Activated naive CD8-positive, alpha-beta T cell treated with anti-CD3 and anti-CD28 coated beads for 36 hours (primary cell): ENCODE measurements at regions not wholly inside any gene's neighbourhood (a gene's known extent, or its start where the extent isn't known, plus 50 kb on each side); places are given as distances from the start of the nearest gene placed in this dataset.
"Not testable (repeated sequence)": the region's sequence is repeated elsewhere in the genome, so short reads cannot be mapped to it uniquely, and the experiment has no call there.

Experiments used
- DNase-seq: peaks from one replicate; pipeline ENCODE4 v3.0.0; 2021
- H3K27ac Mint-ChIP-seq: one replicate; pipeline ENCODE4 v1.8.0; 2022; ENCODE audit warnings: mild to moderate bottlenecking, moderate library complexity, mixed read lengths
- H3K27me3 Mint-ChIP-seq: one replicate; pipeline ENCODE4 v1.8.0; 2022; ENCODE audit warnings: mild to moderate bottlenecking, mixed read lengths
- H3K36me3 Mint-ChIP-seq: one replicate; pipeline ENCODE4 v1.8.0; 2021; ENCODE audit warnings: mild to moderate bottlenecking, mixed read lengths
- H3K4me1 Mint-ChIP-seq: one replicate; pipeline ENCODE4 v1.8.0; 2021; ENCODE audit warnings: mixed read lengths
- H3K4me3 Mint-ChIP-seq: one replicate; pipeline ENCODE4 v1.8.0; 2022; ENCODE audit warnings: mild to moderate bottlenecking, moderate library complexity, mixed read lengths
- H3K9me3 Mint-ChIP-seq: one replicate; pipeline ENCODE4 v1.8.0; 2022; ENCODE audit warnings: mixed read lengths

- DNase-seq, result no peak
- Mint-ChIP-seq H3K27me3 (no peaks in the 10 kb centered on the region), H3K4me3 (no peak overlapping the region), H3K4me1 (no peaks in the 10 kb centered on the region), H3K27ac (no peak overlapping the region), H3K36me3 (no peaks in the 10 kb centered on the region), H3K9me3 (peaks cover 14% of the 10 kb centered on the region)
Measured at GRCh38 chr2:16059393-16060016, 119.2 kb downstream of the MYCN start.

GRCh38 chr2:16058747-16059358 lies 118.5 kb downstream of the MYCN start:
- Mint-ChIP-seq H3K27me3 (no peaks in the 10 kb centered on the region), H3K36me3 (no peaks in the 10 kb centered on the region), H3K4me1 (no peaks in the 10 kb centered on the region), H3K4me3 (no peak overlapping the region), H3K27ac (no peak overlapping the region), H3K9me3 (peaks cover 9% of the 10 kb centered on the region)
- no peak for DNase-seq

DNA sequence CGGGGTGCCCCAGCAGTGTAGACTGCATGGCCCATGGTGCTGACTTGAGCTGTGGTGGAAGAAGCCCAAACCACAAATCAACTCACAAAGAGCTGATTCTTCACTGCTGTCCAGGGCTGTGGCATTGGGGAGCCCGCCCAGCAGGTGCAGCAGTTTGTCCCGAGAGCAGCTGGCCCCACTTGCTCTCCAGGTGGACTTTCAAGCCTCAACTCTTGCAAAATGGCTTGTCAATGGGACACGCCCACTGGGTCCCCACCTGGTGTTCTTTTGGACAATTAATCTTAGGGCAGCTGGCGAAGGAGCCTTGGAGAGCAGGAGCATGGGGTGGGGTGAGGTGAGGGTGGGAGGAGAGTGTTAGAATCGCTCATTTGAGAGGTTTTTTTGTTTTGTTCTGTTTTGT lies 117.9 kb downstream of the MYCN start:
- peaks cover 7% of the 10 kb centered on the region for H3K9me3 Mint-ChIP-seq

DNA sequence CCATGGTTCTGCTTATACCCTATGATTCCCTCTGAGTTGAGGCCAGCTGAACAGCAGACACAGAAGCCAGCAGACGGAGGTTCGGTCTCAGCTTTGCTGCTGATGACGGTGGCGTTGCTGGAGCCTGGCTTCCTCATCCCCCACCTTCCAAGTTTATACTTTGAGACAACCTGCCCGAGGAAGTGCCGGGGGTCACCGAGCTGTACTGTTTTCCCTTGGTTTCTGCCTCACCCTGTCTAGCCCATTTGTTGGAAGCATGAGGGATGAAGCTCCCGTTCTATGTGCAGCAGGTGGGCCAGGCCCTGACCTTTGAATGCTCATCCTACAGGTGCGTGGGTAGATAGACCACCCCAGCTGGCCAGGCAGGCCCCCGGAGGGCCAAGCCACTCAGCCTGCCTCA lies 117.3 kb downstream of the MYCN start:
- Mint-ChIP-seq H3K27me3 (no peaks in the 10 kb centered on the region), H3K36me3 (no peaks in the 10 kb centered on the region), H3K4me3 (no peak overlapping the region), H3K4me1 (no peaks in the 10 kb centered on the region), H3K9me3 (peaks cover 6% of the 10 kb centered on the region), H3K27ac (no peak overlapping the region)
- no peak for DNase-seq

More for the DNA sequence above, 117.9 kb downstream of the MYCN start:
- no peaks in the 10 kb centered on the region for H3K27me3 Mint-ChIP-seq
- no peaks in the 10 kb centered on the region for H3K36me3 Mint-ChIP-seq
- H3K27ac Mint-ChIP-seq, result no peak overlapping the region
- DNase-seq, result no peak
- H3K4me3 Mint-ChIP-seq, result no peak overlapping the region
- H3K4me1 Mint-ChIP-seq, result no peaks in the 10 kb centered on the region

DNA sequence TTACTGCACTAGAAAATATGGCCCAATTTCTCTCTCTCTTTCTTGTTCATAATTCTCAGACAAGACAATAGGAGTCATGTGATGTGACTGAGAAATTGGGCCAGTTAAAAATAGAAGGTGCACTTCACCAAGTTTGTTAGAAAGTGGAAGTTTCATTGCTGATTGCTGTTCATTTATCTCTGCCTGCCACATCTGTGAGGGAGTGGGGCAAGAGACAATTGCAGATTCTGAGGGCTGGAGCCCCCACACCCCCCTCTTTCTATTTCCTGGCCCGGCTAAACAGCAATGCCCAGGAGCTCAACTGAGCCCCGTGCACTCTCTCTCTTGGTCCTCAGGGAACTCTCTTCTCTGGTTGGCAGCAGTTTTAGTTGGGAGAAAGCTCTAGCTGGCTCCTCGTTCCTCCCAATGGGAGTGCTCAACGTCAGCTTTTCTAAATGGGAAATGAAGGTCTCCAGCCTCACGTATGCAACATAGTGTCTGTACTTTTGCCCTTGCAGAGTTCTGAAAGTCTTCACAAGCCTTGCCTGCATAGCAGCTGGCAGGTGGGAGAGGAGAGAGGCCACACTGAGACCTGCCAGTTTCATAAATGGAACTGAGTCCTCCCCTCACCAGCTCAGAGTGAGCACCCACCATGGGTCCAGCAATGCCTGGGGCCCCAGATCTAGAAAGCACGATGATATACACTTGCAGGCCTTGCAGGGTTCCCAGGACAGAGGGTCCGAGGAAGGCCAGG lies 115.7 kb downstream of the MYCN start:
- Mint-ChIP-seq H3K36me3 (no peaks in the 10 kb centered on the region), H3K4me3 (no peak overlapping the region), H3K9me3 (no peaks in the 10 kb centered on the region), H3K27me3 (no peaks in the 10 kb centered on the region), H3K4me1 (no peaks in the 10 kb centered on the region), H3K27ac (no peak overlapping the region)
- DNase-seq, result no peak

DNA sequence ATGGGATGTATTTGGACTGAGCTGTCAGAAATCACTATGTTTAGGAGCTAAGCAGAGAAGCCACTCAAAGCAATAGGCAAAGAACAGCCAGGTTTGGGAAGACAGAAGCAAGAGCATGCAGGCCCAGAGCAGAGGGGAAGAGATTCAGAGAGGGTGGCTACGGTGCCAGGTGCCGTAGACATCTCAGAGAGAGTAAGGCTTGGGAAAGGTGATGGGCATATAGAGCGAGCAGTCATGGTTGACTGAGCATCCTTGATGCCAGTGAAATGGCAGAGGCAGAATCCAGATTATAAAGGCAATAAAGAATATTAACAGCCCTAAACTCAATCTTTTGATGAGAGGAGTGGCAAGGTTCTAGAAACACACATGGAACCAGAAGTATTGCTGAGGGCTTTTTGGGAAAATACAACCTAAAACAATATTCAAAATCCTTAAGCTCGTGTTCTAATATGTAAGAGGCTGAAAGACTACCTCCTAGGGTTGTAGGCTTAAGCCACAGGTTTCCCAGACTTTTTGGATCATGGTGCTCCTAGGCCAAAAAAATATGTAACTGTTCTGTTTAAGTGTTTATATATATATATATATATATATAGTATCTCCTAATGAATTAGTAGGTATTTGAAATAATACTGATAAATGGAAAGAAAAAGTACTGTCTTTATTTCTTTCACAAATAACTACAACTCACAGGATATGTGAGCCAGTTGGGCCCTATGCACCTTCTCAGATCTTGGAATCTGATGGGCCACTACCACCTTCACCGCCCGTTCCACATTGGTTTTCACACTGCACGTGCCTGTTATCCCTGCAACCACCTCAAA lies 113.3 kb downstream of the MYCN start:
- Mint-ChIP-seq H3K27me3 (no peaks in the 10 kb centered on the region), H3K27ac (no peak overlapping the region), H3K4me1 (no peaks in the 10 kb centered on the region), H3K36me3 (no peaks in the 10 kb centered on the region), H3K9me3 (no peaks in the 10 kb centered on the region), H3K4me3 (no peak overlapping the region)
- no peak for DNase-seq

DNA sequence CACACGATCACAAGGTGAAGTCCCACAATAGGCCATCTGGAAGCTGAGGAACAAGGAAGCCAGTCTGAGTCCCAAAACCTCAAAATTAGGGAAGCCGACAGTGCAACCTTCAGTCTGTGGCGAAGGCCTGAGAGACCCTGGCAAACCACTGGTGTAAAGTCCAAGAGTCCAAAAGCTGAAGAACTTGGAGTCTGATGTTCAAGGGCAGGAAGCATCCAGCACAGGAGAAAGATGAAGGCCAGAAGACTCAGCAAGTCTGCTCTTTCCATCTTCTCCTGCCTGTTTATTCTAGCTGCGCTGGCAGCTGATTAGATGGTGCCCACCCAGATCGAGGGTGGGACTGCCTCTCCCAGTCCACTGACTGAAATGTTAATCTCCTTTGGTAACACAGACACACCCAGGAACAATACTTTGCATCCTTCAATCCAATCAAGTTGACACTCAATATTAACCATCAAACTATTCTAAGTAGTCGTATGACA lies 112.3 kb downstream of the MYCN start:
- H3K4me3 Mint-ChIP-seq, H3K36me3 Mint-ChIP-seq, H3K27ac Mint-ChIP-seq, DNase-seq, H3K9me3 Mint-ChIP-seq, H3K27me3 Mint-ChIP-seq, H3K4me1 Mint-ChIP-seq: not testable (repeated sequence)

- Mint-ChIP-seq H3K4me3 (no peak overlapping the region), H3K36me3 (no peaks in the 10 kb centered on the region), H3K27me3 (no peaks in the 10 kb centered on the region)
Measured at GRCh38 chr2:16051841-16052564, 111.7 kb downstream of the MYCN start.

DNA sequence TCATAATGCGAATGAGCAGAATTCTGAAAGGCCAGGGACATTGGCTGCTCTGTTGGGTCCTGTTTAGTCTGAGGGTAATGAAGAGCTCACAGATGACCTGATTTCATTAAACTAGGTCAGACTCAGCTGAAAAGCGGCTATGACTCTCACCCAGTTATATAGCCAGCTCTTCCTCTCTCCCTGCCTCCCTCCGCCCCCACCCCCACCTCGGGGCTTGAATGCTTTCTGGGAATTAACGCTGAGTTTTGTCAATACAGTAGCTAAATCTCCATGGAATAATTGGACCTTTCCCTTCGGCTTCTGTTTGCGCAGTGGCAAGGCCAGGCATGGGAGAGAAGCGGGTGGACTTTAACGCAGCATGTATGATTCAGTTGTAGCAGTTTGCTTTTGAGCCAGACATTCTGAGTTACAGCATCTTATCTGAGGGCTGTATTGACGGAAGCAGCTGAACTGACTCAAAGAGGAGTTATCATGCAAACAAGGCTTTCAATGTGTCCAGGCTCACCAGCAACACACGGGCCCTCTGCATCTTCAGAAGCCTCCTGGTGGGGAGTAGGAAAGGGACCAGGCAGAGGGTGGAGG lies 110.6 kb downstream of the MYCN start:
- Mint-ChIP-seq H3K36me3 (no peaks in the 10 kb centered on the region), H3K27me3 (no peaks in the 10 kb centered on the region), H3K27ac (no peak overlapping the region), H3K9me3 (no peaks in the 10 kb centered on the region), H3K4me3 (no peak overlapping the region), H3K4me1 (no peaks in the 10 kb centered on the region)
- DNase-seq, result no peak

More at GRCh38 chr2:16051841-16052564, 111.7 kb downstream of the MYCN start:
- no peak for DNase-seq
- Mint-ChIP-seq H3K9me3 (no peaks in the 10 kb centered on the region), H3K27ac (no peak overlapping the region), H3K4me1 (no peaks in the 10 kb centered on the region)

DNA sequence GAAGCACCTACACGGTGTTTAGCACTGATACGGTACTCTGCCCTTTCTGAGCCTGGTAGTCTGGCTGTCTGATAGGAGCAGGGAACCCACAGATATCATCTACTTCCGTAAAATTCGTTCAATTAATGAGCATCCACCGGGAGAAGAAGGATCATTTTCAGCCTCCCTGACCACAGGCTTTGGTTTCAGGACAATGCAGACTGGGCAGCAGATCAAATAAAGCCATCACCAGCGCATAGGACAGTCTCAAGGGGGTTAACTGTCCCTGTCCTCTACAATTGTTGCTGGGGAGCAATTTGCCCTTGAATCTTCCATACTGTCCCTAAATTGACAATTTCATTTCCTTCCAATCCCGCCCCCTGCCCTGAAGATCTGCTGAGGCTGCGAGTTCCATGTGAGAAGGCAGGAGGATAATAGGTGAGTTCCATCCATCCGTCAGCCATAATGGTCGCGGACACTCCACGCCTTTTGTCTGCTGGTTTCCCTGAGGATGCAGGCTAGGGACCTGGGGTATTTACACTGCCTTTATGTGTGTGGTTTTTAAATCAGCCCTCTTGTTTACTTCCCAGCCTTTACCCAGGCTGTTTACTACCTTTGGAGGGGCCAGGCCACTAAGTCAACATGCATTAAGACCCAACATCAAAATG lies 110.0 kb downstream of the MYCN start:
- Mint-ChIP-seq H3K27me3 (no peaks in the 10 kb centered on the region), H3K4me3 (no peak overlapping the region), H3K27ac (no peak overlapping the region), H3K36me3 (no peaks in the 10 kb centered on the region), H3K4me1 (no peaks in the 10 kb centered on the region), H3K9me3 (no peaks in the 10 kb centered on the region)
- DNase-seq, result no peak

GRCh38 chr2:16049406-16049805 lies 109.1 kb downstream of the MYCN start:
- no peak for DNase-seq
- Mint-ChIP-seq H3K36me3 (no peaks in the 10 kb centered on the region), H3K27me3 (no peaks in the 10 kb centered on the region), H3K4me3 (no peak overlapping the region), H3K27ac (no peak overlapping the region), H3K4me1 (no peaks in the 10 kb centered on the region), H3K9me3 (no peaks in the 10 kb centered on the region)

DNA sequence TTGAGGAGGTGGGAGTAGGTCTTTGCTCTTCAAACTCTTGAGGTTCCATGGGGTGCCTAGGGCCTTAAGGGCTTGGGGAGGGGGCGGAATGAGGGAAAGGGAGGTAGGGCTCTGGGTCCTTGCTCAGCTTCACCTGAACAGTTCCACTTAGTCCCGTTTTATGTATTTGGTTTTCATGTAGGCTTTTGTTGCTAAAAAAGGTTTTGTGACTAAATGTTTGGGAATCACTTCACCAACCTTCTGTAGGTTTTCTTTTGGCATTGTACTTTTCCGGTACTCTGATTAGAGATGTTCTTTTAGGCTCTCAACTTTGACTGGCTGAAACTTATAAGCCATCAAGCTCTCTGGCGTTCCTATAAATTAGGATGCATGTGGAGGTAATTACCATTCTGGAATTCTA lies 108.1 kb downstream of the MYCN start:
- no peaks in the 10 kb centered on the region for H3K27me3 Mint-ChIP-seq
- H3K36me3 Mint-ChIP-seq, result no peaks in the 10 kb centered on the region
- H3K4me1 Mint-ChIP-seq, result no peaks in the 10 kb centered on the region
- no peak overlapping the region for H3K4me3 Mint-ChIP-seq
- DNase-seq, result no peak
- H3K27ac Mint-ChIP-seq, result no peak overlapping the region
- no peaks in the 10 kb centered on the region for H3K9me3 Mint-ChIP-seq

DNA sequence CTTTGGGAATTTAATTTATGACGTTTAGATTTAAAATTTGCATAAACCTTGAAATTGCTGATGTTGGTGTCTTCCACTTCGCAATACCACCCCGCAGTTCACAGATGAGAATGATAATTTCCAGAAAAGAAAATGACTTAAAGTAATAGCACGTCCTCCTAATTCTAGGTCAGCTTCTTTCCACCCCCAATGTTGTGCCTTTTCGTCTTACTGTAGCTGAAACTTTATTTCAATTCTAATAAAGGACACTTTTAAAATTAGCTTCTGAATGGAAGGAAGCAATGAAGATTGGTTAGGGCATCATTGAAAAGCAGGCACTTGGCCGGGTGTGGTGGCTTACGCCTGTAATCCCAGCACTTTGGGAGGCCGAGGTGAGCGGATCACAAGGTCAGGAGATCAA lies 107.4 kb downstream of the MYCN start:
- Mint-ChIP-seq H3K36me3 (no peaks in the 10 kb centered on the region), H3K9me3 (no peaks in the 10 kb centered on the region), H3K27ac (no peak overlapping the region), H3K27me3 (no peaks in the 10 kb centered on the region), H3K4me1 (no peaks in the 10 kb centered on the region), H3K4me3 (no peak overlapping the region)
- DNase-seq, result no peak

GRCh38 chr2:16046649-16047048 lies 106.3 kb downstream of the MYCN start:
- no peak for DNase-seq
- no peaks in the 10 kb centered on the region for H3K36me3 Mint-ChIP-seq
- no peaks in the 10 kb centered on the region for H3K4me1 Mint-ChIP-seq
- H3K4me3 Mint-ChIP-seq, result no peak overlapping the region
- no peaks in the 10 kb centered on the region for H3K9me3 Mint-ChIP-seq
- H3K27me3 Mint-ChIP-seq, result peaks cover 4% of the 10 kb centered on the region
- no peak overlapping the region for H3K27ac Mint-ChIP-seq
